KG1 (cell line): ENCODE measurements at regions not wholly inside any gene's neighbourhood (a gene's known extent, or its start where the extent isn't known, plus 50 kb on each side); places are given as distances from the start of the nearest gene placed in this dataset.
"Not testable (repeated sequence)": the region's sequence is repeated elsewhere in the genome, so short reads cannot be mapped to it uniquely, and the experiment has no call there.

ENCODE experiments used
- DNase-seq: peaks from one replicate; lab custom pipeline; 2025; lab: John Stamatoyannopoulos, UW

GRCh38 chr9:135295551-135296300 is 183.9 kb upstream of the PPP1R26 start:
- DNase-seq: no peak

- DNase-seq: no peak
Measured at GRCh38 chr9:135296735-135297455, 182.7 kb upstream of the PPP1R26 start.

- no peak for DNase-seq
Measured at GRCh38 chr9:135297456-135298075, 182.0 kb upstream of the PPP1R26 start.

GRCh38 chr9:135299239-135299590 is 180.4 kb upstream of the PPP1R26 start:
- no peak for DNase-seq

- no peak for DNase-seq
Measured at GRCh38 chr9:135299651-135300345, 179.8 kb upstream of the PPP1R26 start.

GRCh38 chr9:135300346-135301141 is 179.0 kb upstream of the PPP1R26 start:
- no peak for DNase-seq

GRCh38 chr9:135301271-135302263 is 178.0 kb upstream of the PPP1R26 start:
- DNase-seq: no peak

- DNase-seq: no peak
Measured at GRCh38 chr9:135302329-135303279, 177.0 kb upstream of the PPP1R26 start.

- DNase-seq: no peak
Measured at GRCh38 chr9:135303280-135303647, 176.3 kb upstream of the PPP1R26 start.

GRCh38 chr9:135303865-135304499 is 175.6 kb upstream of the PPP1R26 start:
- no peak for DNase-seq

- DNase-seq: no peak
Measured at GRCh38 chr9:135304886-135305285, 174.7 kb upstream of the PPP1R26 start.

GRCh38 chr9:135305546-135306180 is 173.9 kb upstream of the PPP1R26 start:
- no peak for DNase-seq

GRCh38 chr9:135306699-135307098 is 172.9 kb upstream of the PPP1R26 start:
- no peak for DNase-seq

- no peak for DNase-seq
Measured at GRCh38 chr9:135307300-135307699, 172.3 kb upstream of the PPP1R26 start.

GRCh38 chr9:135307919-135308318 is 171.7 kb upstream of the PPP1R26 start:
- not testable (repeated sequence) for DNase-seq

- DNase-seq: no peak
Measured at GRCh38 chr9:135308821-135309762, 170.5 kb upstream of the PPP1R26 start.

- no peak for DNase-seq
Measured at GRCh38 chr9:135309763-135310125, 169.8 kb upstream of the PPP1R26 start.
